ENCODE measurements at regions not wholly inside any gene's neighbourhood (a gene's known extent, or its start where the extent isn't known, plus 50 kb on each side); places are given as distances from the start of the nearest gene placed in this dataset.

DNA sequence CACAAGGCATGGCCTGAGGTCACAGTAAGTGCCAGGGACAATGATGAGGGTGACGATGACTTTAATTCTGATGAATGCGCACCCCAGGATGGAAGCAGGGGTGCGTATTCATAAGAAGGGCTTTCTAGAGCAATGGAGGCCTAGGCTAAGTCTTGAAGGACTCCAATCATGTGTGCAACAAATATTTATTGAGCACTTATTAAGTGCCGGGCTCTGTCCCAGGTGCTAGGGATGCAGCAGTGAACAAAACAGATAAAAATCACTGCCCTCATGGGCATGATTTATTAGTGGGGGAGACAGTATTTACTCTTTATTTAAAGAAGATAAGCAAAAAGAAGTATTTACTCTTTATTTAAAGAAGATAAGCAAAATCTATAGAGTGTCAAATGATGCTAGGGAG is 198.2 kb upstream of the KCNG1 start:
- Mint-ChIP-seq H3K9me3 (peaks cover 10% of the 10 kb centered on the region), H3K4me3 (no peak overlapping the region), H3K4me1 (ENCODE audit: low read depth) (peaks cover 14% of the 10 kb centered on the region), H3K36me3 (ENCODE audit: low read depth) (peaks cover 5% of the 10 kb centered on the region; the same call in 1 of the 2 replicates), H3K27ac (no peak overlapping the region), H3K27me3 (ENCODE audit: insufficient read depth) (peaks cover 15% of the 10 kb centered on the region)
- TF ChIP-seq, protein P1, sequence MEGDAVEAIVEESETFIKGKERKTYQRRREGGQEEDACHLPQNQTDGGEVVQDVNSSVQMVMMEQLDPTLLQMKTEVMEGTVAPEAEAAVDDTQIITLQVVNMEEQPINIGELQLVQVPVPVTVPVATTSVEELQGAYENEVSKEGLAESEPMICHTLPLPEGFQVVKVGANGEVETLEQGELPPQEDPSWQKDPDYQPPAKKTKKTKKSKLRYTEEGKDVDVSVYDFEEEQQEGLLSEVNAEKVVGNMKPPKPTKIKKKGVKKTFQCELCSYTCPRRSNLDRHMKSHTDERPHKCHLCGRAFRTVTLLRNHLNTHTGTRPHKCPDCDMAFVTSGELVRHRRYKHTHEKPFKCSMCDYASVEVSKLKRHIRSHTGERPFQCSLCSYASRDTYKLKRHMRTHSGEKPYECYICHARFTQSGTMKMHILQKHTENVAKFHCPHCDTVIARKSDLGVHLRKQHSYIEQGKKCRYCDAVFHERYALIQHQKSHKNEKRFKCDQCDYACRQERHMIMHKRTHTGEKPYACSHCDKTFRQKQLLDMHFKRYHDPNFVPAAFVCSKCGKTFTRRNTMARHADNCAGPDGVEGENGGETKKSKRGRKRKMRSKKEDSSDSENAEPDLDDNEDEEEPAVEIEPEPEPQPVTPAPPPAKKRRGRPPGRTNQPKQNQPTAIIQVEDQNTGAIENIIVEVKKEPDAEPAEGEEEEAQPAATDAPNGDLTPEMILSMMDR (IDR thresholded peaks at IDR 0.05) = no peak
- no peak for DNase-seq

DNA sequence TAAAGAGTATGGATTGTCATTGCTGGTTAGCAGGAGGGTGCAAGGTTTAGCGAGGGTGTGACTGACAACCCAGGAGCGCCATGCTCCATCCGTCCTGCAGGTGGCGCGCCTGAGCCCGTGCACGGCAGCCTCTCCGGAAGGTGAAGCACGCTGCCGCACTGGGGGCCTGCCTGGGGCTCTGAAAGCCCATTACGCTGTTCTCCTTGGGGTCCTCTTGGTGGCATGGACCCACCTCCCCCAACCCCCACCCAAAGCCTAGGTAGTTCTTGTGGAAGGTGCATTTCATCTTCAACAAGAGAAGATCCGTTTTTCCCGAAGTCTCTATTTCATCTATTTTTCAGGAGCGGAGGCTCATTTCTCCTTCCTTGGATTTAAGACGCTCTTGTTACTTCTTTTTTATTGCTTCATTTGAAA is 197.4 kb upstream of the KCNG1 start:
- H3K36me3 Mint-ChIP-seq (ENCODE audit: low read depth) = peaks cover 5% of the 10 kb centered on the region; the same call in 1 of the 2 replicates
- H3K27ac Mint-ChIP-seq = no peak overlapping the region
- TF ChIP-seq, protein P1 (IDR thresholded peaks at IDR 0.05) = peak; percentile 95
- peaks cover 15% of the 10 kb centered on the region for H3K27me3 Mint-ChIP-seq (ENCODE audit: insufficient read depth)
- H3K4me3 Mint-ChIP-seq = no peak overlapping the region
- DNase-seq = no peak
- H3K4me1 Mint-ChIP-seq (ENCODE audit: low read depth) = peaks cover 14% of the 10 kb centered on the region
- H3K9me3 Mint-ChIP-seq = peaks cover 10% of the 10 kb centered on the region

DNA sequence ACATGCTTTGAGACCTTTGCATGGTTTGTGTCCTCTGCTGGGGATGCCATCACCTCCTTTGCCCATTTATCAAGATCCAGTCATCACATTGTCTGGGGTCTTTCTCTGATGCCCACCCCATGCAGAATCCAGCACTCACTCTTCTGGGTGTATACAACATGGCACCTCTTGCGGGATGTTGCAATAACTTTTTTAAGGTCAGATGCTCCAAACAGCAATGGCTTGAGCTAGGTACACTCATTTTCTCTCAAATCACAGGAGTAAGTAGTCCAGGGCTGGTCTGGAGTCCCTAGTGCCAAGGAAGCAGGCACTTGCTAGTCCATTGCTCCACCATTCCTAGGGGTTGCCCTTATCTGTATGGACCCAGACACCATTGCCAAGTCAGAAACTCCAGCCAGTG is 196.6 kb upstream of the KCNG1 start:
- H3K4me3 Mint-ChIP-seq = no peak overlapping the region
- no peak for DNase-seq
- peaks cover 14% of the 10 kb centered on the region for H3K4me1 Mint-ChIP-seq (ENCODE audit: low read depth)
- peaks cover 22% of the 10 kb centered on the region for H3K27me3 Mint-ChIP-seq (ENCODE audit: insufficient read depth)
- peaks cover 10% of the 10 kb centered on the region for H3K9me3 Mint-ChIP-seq
- H3K27ac Mint-ChIP-seq = no peak overlapping the region
- peaks cover 5% of the 10 kb centered on the region; the same call in 1 of the 2 replicates for H3K36me3 Mint-ChIP-seq (ENCODE audit: low read depth)
- TF ChIP-seq, protein P1 (IDR thresholded peaks at IDR 0.05) = no peak

DNA sequence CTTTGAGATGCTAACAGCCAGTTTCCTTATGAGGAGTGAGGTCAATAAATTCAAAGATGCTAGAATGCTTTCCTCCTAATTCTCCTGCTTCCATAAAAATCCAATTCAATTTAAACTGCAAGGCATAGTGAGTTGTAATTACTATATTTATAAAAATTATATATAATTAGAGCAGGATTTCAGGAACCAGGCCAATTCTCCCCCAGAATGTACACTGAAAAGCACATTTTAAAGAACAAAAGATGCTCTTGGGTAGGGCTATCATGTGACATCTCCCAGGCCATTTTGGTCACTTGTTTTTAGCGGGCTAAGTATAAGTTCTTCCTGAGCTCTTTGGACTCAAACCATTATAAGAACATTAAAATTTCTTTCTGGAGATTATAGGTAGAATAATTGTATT is 195.7 kb upstream of the KCNG1 start:
- Mint-ChIP-seq H3K9me3 (peaks cover 10% of the 10 kb centered on the region), H3K27me3 (ENCODE audit: insufficient read depth) (peaks cover 25% of the 10 kb centered on the region), H3K27ac (no peak overlapping the region), H3K4me3 (no peak overlapping the region), H3K4me1 (ENCODE audit: low read depth) (peaks cover 14% of the 10 kb centered on the region), H3K36me3 (ENCODE audit: low read depth) (peaks cover 5% of the 10 kb centered on the region; the same call in 1 of the 2 replicates)
- TF ChIP-seq, protein P1 (IDR thresholded peaks at IDR 0.05) = no peak
- no peak for DNase-seq

DNA sequence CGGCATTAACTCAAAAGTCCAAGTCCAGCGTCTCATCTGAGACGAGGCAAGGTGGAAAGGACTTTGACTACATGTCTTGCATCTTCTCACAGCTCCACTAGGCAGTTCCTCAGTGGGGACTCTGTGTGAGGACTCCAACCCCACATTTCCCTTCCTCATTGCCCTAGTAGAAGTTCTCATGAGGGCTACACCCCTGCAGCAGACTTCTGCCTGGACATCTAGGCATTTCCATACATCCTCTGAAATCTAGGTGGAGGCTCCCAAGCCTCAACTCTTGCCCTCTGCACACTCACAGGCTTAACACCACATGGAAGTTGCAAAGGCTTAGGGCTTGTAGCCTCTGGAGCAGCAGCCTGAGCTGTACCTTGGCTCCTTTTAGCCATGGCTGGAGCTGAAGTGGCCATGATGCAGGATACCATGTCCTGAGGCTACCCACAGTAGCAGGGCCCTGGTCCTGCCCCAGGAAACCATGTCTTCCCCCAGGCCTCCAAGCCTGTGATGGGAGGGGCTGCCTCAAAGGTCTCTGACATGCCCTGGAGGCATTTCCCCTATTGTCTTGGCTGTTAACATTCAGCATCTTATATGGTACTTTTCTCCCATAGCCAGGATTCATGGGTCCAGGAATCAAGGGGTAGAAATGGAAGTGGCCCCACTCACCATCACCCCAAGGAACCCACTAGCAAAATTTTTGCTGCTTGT is 194.6 kb upstream of the KCNG1 start:
- Mint-ChIP-seq H3K27me3 (ENCODE audit: insufficient read depth) (peaks cover 33% of the 10 kb centered on the region), H3K9me3 (peaks cover 10% of the 10 kb centered on the region), H3K4me1 (ENCODE audit: low read depth) (peaks cover 14% of the 10 kb centered on the region)

More for the DNA sequence above, 194.6 kb upstream of the KCNG1 start:
- no peak for DNase-seq
- TF ChIP-seq, protein P1 (IDR thresholded peaks at IDR 0.05) = no peak
- Mint-ChIP-seq H3K4me3 (no peak overlapping the region), H3K36me3 (ENCODE audit: low read depth) (peaks cover 5% of the 10 kb centered on the region; the same call in 1 of the 2 replicates), H3K27ac (no peak overlapping the region)
